Inflammatory macrophage (primary cell): ENCODE measurements at regions not wholly inside any gene's neighbourhood (a gene's known extent, or its start where the extent isn't known, plus 50 kb on each side); places are given as distances from the start of the nearest gene placed in this dataset.
"Not testable (repeated sequence)": the region's sequence is repeated elsewhere in the genome, so short reads cannot be mapped to it uniquely, and the experiment has no call there.

Experiments
- DNase-seq, 2 donors: peaks; one replicate each; pipeline ENCODE4 v3.0.0-alpha.2; 2020 to 2022

DNA sequence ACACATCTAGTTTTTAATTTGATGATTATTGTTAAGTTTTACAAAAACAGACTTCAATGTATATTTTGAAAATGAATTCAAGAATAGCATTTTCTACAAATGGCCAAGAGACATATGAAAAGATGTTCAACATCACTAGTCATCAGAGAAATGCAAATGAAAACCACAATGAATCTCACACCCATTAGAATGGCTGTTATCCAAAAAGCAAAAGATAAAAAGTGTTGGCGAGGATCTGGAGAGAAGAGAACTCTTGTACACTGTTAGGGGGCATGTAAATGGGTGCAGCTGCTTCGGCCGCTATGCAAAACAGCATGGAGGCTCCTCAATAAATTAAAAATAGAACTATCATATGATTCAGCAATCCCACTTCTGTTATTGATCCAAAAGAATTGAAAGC is 185.8 kb upstream of the CCN2 start:
- DNase-seq, result no peak

DNA sequence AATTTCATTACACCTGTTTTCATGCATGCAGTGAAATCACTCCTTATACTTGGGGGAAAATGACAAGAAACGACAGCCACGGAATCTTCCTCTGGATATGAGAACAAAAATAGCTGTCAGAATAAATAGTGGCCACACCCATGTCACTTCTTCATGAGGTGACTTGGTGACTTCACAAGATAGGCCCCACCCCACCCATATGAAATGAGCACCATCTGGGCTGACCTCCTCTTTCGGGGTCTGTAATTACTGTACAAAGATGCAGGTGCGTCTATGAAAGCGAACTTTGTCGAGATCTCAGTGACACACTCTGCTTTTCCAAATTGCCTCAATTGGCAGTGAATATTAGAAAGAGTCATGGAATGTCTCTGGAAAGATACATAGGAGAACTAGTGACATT is 184.2 kb upstream of the CCN2 start:
- DNase-seq, result no peak

DNA sequence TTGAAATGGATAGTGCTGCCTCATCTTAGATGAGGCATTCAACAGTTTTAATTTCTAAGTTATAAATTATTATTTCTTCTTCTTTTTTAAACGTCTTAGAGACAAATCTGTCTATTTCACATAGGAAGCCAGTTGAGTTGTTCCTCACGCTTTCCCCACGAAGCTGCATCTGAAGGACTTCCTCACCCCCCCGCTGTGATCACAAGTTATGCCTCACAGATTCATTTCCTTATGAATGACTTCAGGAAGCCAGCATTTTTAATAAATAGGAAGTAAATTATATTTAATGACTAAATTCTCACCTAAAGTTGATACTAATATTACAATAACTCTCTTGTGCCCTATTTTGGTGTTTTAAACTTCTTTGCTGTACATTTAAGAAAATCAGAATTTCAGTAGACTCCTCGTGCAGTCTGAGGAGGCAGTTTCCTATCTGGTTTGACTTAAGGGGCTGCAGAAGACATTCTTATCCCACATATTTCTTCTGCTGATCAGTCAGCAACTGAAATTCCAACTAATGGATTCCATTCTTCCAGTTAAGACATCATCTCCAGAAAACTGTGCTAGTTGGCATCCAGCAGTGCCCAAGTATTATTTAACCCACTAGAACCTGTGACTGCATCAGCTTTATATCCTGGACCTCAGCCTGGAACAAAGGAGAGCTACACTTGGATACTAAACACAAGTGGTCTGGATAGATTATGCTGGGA is 182.7 kb upstream of the CCN2 start:
- peak; percentile 68 to 78 for DNase-seq

DNA sequence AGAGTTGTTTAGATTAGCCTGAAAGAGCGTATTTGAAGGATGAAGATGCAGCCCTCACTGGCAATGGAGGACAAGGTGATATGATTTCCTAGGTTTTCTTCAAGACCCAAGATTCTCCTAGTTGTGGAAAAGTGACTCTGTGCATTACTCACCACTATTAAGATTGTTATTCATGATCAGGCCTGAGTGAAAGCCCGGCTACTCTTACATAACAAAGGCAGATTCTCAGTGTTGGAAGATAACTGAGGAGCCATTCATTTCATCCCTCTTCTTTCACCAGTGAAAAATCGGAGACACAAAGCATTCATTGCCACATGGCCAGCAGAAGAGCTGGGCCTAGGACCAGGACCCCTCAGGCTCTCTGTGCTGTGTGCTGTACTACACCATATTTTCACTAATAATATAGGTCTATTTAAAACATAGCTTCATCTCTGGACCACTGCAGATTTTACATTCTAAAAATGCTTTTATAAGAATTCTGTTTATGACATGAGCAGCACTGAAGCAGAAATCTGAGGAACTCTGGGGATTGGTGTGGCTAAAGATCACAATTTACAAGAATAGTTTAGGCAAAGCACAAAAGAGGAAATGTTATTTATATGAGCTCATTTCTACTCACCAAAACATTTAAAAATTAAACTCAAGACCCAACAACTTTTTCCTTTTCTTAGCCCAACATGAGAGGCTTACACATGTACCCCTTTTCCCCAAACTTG is 181.9 kb upstream of the CCN2 start:
- DNase-seq, result peak; percentile 11 to 13

DNA sequence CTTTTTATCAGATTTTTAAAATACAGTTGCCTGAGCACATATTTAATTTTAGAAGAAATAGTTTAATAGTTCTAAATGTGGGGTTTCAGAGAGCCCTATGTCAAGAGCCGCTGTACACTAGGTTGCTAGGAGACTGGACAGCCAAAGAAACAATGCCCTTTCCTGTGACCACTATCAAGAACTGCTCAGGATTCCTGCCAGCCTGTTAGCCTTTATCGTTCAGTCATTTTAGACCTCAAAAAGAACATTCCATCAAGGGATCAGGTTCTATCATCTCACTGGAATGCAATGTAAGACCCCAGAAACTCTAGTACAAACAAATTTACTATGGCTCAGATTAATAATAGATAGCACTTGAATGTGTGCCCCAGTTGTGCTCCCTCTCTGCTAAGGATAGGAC is 181.2 kb upstream of the CCN2 start:
- no peak for DNase-seq

DNA sequence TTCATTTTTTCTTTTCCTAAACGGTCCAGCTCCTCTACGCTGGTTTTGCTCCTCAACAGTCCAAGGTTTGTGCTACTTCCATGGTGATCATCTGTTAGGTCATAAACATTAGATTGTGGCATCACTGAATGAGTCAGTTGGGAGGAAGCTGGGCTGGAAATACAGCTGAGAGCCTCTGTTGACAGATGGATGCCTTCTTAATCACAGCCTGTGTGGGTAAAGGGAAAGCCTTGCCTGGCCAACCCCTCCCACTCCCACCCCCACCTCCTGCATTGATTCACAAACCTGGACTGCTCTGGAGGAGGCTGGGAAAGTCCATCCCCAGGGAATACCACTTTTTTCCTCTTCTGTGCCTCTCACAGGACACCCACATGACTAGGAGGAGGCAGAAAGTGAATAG is 180.6 kb upstream of the CCN2 start:
- peak; percentile 18 to 47 for DNase-seq

DNA sequence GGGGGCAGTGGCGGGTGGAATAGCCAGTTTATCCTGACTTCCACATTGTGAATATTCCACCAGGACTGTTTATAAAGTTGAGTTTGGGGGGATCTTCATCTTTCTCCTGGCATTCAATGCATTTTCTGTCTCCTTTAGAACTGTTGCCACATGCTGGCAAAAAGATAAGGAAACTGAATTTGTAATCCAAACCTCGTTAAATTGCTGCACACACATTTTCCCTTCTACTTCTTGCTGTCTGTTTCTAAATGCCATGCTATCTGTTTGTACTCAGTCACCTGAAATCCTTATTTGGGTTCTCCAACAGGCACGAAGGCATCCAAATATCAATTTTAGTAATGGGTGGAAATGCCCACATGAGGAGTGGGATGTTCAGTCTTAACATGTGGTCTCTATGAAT is 180.2 kb upstream of the CCN2 start:
- no peak for DNase-seq

DNA sequence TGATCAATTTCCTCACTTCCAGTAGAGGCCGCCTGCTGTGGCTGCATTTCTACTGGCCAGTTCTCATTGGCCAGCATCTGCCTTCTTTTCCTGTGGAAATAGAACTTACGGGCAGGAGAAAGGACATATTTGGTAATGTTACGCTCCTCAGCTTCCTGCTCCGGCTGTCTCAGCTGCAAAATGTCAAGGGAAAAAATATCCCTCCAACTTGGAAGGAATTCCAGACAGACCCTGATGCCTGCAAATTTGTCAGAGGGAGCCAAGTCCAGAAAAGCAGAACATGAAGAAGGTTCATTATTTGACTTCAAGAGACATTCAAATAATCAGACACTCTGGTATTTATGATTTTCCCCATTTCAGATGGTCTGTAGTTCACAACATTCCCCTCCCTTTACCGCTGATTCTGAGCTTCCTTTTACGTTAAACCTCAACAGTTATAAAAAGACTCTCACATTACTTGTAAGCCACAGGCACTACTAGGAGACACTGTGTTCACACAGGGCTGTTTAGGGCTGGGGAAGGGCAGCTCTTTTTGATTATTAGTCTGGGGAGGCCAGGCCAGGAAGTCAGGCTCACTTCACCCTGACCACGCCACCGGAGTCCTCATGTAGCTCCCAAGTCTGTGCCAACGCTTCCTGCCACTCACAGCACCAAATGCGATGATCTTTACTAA is 179.6 kb upstream of the CCN2 start:
- DNase-seq, result no peak

DNA sequence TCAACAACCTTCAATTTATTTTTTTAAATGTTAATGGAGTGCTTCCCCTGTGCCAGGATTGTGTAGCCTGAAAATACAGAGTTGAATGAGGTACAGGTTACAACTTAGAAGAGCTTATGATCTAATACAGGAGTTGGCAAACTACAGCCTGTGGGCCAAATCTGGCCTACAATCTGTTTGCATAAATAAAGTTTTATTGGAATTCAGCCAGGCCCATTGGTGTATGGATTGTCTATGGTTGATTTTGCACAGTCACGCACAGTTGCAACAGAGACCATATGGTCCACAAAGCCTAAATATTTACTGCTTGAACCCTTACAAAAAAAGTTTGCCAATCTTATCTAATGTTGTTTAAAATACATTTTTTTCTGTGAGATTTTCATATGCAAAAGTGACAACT is 177.3 kb upstream of the CCN2 start:
- no peak for DNase-seq

DNA sequence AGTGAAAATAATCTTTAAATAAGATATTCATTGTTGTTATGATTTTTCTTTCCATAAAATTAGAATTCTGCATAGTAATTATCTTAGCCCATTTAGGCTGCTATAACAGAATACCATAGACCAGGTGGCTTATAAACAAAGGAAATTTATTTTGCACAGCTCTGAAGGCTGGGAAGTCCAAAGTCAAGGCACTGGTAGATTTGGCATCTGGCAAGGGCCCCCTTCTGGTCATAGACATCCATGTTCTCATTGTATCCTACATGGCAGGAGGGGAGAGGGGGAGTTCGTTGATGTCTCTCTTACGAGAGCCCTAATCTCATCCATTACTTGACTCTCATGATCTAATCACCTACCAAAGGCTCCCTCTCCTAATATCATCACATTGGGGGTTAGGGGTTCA is 175.0 kb upstream of the CCN2 start:
- no peak for DNase-seq

DNA sequence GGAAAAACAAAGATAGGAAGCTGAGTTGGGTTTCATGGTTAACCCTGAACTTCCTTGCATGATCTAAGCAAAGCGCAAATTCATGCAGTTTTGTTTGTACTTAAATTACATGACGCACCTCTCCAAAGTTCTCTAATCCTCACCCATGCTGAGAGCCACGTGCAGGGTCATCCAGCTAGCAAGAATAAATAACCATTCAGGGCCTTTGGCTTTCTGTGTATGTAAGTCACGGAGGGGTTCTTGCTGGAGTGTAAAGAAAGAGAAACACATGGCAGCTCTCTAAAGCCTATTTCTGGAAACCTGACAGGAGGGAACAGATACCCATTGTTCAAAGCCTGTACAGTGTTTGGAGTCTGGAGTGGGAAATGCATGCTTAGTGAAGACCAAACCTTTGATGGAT is 171.7 kb upstream of the CCN2 start:
- no peak for DNase-seq

DNA sequence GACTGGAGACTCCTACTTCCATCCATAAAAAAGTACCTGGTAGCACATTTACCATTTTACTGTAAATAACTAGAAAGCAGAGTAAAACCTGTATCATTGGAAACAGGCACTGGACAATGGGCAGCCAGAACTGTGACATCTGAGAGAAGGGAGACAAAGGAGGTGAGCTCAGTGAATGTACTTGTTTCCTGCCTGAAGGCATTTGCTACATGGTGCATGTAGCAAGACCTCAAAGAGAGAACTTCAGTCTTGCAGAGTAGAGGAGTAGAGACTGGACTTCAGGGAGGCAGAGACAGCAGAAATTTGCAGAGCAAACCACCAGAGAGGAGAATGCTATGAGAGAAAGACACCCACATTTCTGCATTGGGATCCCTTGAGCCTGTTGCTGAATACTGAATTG is 171.0 kb upstream of the CCN2 start:
- no peak for DNase-seq

DNA sequence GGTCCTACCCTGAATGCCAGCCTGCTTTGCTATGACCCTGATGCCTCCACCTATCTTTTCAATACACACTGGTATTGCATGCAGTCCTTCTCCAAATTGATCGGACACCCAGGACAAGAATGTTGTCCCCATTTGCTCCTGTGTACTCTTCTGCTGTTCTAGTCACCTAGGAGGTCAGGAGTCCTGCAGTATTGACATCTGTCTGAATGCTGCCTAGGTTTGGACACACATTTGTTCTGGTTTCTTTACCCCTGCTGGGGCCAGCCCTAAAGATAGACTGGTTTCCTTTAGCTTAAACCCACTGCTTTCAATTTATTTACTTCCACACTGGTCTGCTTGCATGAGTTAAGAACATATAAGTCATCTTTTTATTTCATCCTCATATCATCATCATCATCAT is 167.0 kb upstream of the CCN2 start:
- DNase-seq, result no peak

DNA sequence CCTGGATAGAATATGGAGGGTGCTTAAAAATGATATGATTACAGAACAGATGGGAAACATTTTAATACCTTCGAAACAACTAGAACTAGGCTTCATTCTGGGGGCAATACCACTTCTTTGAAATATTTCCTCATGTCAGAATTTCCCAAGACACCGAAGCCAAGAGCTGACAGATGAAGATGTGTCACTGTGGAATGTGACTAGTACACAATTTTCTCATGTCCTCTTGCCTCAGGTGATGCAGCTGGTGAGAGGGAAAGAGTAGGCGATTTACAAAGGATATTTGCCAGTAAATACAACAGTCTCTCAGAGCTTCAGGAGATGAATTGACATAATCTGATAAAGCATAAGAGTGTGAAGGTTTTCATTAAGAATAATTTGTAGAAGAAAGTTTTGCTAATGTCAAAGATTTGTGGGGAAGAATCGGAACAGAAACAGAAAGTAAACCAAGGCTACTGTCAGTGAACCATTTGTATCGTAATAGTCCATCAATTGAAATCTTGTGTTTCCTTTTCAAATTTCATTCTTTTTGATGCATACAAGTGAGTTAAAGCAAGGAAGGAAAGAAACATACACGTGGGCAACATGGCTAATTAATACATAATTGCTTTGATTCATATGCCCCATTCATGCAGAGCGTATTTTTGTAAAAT is 164.7 kb upstream of the CCN2 start:
- no peak for DNase-seq

DNA sequence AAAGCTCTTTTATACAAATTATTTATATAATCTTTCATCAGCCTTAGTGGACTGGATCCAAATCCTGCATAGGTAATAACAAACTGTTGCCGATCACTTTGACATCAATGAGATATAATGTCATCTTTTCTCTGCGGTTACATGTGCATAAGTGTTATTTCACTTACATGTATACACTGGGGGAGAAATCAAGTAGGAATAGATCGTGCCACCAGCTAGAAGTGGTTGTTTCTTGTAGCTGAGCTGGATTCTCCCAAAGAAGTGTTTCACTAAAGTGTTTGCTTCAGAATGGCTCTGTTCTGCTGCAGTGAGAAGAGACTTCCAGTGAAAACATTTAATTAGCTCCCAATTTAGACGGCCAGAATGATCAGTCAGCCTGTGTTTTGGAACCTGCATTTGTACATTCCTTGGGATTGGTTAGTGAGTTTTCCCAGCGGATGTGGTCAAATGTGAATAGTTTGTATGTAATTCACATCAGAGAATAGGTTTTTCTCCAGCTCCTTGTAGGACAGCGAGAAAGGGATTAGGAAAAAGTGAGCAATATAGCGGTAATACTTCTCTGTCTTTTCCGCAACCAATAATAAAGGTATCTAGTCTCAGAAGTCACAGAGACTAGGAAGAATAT is 163.1 kb upstream of the CCN2 start:
- DNase-seq, result no peak

DNA sequence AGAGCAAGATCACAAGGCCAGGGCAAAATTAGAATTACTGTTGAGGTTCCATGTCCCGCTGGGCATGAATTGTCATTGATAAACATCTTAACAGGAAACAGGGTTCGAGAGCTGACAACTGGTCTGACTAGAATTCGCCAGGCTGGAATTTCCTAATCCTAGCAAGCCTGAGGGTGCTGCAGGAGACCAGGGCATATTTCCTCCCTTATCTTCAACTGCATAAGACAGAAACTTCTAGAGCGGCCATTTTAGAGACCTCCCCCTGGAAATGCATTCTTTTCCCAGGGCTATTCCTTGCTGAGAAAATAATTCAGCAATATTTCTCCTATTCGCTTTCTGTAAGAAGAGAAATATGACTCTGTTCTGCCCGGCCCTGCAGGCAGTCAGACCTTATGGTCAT is 158.6 kb upstream of the CCN2 start:
- not testable (repeated sequence) for DNase-seq

DNA sequence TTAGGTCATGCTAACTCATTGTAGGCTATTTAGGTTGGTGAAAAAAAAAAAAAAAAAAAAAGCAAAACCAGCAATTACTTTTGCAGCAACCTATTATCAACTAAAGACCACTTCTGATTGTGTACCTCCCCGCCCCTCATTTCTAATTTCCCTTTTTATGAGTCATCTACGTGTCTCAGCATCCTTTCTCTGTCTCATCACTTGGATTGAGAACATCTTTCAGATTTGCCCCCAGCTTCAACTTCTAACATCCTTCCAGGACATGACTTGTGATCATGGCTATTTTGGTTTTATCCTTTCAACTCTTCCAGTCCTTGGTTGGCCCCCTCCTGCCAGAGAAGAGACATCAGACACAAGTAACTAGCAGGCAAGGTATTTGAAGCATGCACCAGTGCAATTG is 156.7 kb upstream of the CCN2 start:
- DNase-seq, result no peak

DNA sequence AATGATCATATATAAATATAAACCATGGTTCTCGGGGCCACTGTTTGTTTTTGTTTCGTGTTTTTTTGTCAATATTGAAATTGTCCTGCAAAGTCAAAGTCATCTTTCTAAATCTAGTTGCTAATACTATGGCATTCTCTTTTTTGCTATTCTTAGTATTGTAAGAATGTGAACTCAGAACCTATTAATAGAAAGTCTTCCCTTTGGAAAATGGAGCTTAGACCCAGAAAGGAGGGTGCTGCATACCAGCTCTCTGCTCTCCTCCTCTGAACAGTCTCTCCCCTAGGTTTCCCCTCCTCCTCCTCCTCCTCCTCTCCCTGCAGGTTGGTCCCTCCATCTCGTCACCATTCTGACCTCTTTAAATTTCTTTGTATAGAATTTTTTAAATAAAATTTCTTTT is 150.4 kb upstream of the CCN2 start:
- no peak for DNase-seq

DNA sequence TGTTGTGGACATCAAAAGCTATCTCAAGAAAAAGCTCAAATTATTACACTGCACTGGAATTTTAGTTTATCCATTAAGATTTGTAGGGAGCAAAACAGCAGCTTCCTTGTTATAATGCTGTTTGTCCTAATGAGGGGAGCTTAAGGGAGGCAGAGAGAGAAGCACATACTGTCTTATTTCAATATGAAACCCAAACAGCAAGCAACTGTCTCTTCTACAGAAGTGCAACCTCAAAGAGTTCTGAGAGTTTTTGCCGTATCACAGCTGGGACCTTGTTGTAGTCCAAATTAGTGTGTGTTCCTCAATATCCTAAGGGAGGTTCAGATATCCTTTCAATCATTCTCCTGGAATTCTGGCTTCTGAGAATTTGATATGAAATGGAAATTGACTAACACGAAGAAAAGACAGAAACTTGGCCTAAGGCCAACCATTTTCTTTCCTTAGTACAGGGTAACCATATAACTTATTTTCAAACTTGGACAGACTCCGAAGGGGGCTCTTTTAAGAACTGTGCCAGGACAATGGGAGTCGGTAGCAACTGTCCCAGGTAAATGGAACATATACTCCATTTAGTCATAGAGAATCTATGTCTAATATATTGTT is 149.3 kb upstream of the CCN2 start:
- DNase-seq, result no peak

DNA sequence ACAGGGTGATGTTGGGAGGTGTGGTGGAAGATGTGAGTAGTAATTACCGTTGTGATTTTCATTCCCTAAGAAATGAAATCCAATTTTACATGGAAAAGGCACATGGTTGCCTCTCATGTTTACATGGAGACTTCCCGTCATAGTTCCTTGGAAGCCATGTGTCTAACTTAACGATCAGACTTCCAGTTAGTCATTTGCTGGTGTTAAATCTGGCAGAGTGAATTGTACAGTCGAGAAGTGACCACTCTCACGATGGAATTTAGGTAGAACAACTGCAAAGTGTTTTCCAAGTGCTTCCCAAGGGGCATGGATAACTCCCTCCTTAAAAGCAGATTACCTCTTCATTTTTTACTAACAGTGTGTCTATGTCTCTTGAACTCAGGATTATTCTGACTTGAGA is 145.8 kb upstream of the CCN2 start:
- no peak for DNase-seq

DNA sequence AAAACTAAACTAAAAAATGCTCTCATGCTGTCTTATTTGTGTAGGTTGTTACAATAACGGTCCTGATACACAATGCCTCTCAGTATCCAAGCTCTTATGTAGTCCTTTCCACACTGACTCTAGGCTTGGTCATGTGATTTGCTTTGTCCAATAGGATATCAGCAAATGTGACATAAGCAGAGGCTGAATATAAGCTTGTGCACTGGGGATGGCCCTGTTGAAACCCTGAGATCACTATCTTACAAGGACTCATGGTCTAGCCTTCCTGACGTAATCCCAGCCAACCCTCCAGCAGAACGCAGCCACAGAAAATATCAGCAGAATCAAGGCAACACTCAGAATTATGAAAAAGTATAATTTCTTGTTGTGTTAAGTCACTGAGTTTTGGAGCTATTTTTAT is 145.1 kb upstream of the CCN2 start:
- no peak for DNase-seq

DNA sequence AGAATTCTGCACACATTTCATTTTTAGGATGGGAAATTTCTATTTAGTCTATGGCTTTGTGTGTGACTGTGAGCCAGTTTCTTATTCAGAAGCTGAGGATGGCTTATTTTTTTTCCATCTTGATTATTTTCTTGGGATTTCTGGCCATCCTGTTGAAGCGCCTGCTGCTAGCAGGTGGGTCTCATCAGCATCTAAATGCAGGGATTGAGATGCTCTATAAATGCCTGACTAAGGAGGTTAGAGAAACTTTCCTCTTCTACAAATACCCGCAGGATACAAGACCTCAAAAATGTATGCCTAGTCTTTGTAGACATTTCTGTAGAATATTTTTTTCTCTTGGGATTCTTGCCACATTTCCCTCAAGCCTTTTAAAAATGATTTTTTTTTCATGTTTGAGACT is 138.0 kb upstream of the CCN2 start:
- no peak for DNase-seq

DNA sequence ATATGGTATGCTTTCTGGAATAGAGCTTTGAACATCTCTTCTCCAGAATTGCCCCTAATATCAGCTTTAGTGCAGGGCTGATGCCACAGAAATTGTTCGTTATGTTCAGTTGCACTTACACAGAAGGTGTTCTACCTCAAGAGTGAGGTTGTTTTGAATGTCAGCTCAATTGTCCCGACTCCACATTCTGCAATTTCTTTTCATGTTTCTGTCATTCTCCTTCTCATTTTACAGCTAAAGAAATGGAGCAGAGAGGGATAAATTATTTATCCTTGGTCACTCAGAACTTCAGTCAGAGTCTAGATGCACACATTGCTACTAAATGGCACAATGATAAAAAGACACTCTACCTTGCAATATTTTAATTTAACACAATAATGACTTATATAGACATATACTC is 137.0 kb upstream of the CCN2 start:
- no peak for DNase-seq
